PFSK-1 (cell line): ENCODE measurements at regions not wholly inside any gene's neighbourhood (a gene's known extent, or its start where the extent isn't known, plus 50 kb on each side); places are given as distances from the start of the nearest gene placed in this dataset.

ENCODE experiments used
- FOXP2 ChIP-seq: optimal IDR thresholded peaks from 2 replicates; pipeline ENCODE3; 2011; ENCODE audit warnings: borderline replicate concordance, control low read depth, inconsistent platforms; ENCODE audit not compliant: insufficient read depth; ENCODE audit errors: extremely low read length, extremely low read depth
- POLR2AphosphoS5 ChIP-seq: IDR thresholded peaks from 2 replicates; pipeline ENCODE4 v1.6.1; 2012; ENCODE audit warnings: low read depth, mild to moderate bottlenecking, control low read depth, low read length, moderate library complexity
- SIN3A ChIP-seq: IDR thresholded peaks from 2 replicates; pipeline ENCODE4 v1.6.1; 2012; ENCODE audit warnings: mild to moderate bottlenecking, low read length, moderate library complexity, borderline replicate concordance; ENCODE audit not compliant: insufficient read depth
- TAF1 ChIP-seq: IDR thresholded peaks from 2 replicates; pipeline ENCODE4 v1.6.1; 2012; ENCODE audit warnings: low read length, control low read depth, borderline replicate concordance; ENCODE audit not compliant: insufficient read depth
- TF ChIP-seq, protein P1 (sequence below), 2 experiments: IDR thresholded peaks; 2 replicates each; pipeline versions ENCODE4 v1.6.1 to v1.8.0; 2011 to 2012; ENCODE audit warnings: low read depth in 2 of 2, low read length in 2 of 2, control low read depth in 1 of 2, inconsistent platforms in 1 of 2, mild to moderate bottlenecking in 1 of 2, moderate library complexity in 1 of 2; ENCODE audit not compliant: insufficient read depth in 1 of 2

- no peak for TF ChIP-seq POLR2AphosphoS5
- no peak for TF ChIP-seq FOXP2
- TF ChIP-seq TAF1 = no peak
- TF ChIP-seq, protein P1, sequence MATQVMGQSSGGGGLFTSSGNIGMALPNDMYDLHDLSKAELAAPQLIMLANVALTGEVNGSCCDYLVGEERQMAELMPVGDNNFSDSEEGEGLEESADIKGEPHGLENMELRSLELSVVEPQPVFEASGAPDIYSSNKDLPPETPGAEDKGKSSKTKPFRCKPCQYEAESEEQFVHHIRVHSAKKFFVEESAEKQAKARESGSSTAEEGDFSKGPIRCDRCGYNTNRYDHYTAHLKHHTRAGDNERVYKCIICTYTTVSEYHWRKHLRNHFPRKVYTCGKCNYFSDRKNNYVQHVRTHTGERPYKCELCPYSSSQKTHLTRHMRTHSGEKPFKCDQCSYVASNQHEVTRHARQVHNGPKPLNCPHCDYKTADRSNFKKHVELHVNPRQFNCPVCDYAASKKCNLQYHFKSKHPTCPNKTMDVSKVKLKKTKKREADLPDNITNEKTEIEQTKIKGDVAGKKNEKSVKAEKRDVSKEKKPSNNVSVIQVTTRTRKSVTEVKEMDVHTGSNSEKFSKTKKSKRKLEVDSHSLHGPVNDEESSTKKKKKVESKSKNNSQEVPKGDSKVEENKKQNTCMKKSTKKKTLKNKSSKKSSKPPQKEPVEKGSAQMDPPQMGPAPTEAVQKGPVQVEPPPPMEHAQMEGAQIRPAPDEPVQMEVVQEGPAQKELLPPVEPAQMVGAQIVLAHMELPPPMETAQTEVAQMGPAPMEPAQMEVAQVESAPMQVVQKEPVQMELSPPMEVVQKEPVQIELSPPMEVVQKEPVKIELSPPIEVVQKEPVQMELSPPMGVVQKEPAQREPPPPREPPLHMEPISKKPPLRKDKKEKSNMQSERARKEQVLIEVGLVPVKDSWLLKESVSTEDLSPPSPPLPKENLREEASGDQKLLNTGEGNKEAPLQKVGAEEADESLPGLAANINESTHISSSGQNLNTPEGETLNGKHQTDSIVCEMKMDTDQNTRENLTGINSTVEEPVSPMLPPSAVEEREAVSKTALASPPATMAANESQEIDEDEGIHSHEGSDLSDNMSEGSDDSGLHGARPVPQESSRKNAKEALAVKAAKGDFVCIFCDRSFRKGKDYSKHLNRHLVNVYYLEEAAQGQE (IDR thresholded peaks at IDR 0.05; ENCODE audit: insufficient read depth in 1 of 2, low read depth in 2 of 2, low read length in 2 of 2) = no peak
- no peak for TF ChIP-seq SIN3A
These were observed 537.3 kb downstream of the SUCLA2 start for GRCh38 chr13:47463726-47464125.

DNA sequence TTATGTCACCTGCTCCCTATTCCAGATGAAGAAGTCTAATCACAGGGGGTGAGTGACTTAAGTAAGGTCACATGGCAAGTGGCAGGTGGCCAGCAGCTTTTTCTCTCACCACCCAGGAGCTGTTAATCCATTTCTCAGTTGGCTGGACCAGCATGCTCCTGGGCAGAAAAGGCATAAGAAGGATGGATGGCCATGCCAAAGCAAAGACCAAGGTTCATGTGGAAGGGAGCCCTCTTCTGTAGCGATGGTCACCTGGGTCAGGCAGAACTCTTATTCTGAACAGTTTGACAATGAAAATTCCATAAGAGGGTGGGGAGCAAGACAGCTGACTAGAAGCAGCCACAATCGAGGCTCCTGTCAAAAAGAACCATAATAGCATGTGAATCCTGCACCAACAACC is 538.1 kb downstream of the SUCLA2 start:
- no peak for TF ChIP-seq TAF1
- no peak for TF ChIP-seq SIN3A
- TF ChIP-seq FOXP2 = no peak
- no peak for TF ChIP-seq POLR2AphosphoS5

DNA sequence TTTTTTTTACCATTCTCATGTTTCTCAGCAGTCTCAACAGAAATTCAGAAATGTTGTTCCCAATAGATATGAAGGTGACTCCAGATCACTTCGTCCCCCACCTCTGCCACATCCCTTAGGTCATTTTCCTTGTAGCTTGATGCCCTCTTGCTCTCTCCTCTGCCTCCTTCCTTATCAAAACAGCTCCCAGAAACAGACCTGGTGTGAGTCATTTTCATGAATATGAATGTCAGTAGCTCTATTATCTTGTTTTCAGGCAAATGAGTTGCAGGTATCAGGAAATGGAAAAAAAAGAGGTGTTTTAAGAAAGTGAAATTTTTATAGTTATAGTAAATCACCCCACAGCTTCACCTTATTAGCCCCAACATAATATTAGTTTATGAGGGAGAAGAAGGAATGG is 539.3 kb downstream of the SUCLA2 start:
- TF ChIP-seq, protein P1 (IDR thresholded peaks at IDR 0.05; ENCODE audit: insufficient read depth in 1 of 2, low read depth in 2 of 2, low read length in 2 of 2) = no peak
- TF ChIP-seq SIN3A = no peak
- no peak for TF ChIP-seq TAF1
- no peak for TF ChIP-seq POLR2AphosphoS5
- TF ChIP-seq FOXP2 = no peak

DNA sequence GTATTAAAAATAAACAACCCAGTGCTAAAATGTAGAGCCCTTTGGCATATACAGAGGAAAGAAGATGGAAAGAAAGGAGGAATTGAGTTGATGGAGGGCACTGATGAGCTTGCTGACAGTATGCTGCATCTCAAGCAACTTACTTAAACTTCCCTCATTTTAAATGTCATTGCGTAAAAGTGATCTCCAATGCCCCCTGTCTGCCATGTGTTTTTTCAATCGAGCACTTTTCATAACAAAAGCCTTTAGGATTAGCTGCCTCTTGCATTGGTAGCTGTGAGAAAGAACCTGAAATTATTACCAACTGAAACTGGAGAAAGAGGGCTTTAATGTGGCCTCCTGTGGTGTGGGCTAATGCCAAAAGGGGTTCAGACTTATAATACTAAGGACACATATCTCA is 541.6 kb downstream of the SUCLA2 start:
- no peak for TF ChIP-seq TAF1
- no peak for TF ChIP-seq POLR2AphosphoS5
- no peak for TF ChIP-seq SIN3A
- no peak for TF ChIP-seq FOXP2
- TF ChIP-seq, protein P1 (IDR thresholded peaks at IDR 0.05; ENCODE audit: insufficient read depth in 1 of 2, low read depth in 2 of 2, low read length in 2 of 2) = no peak

GRCh38 chr13:47457626-47458025 is 543.4 kb downstream of the SUCLA2 start:
- TF ChIP-seq FOXP2 (no peak), TAF1 (no peak), POLR2AphosphoS5 (no peak), SIN3A (no peak)
- TF ChIP-seq, protein P1 (IDR thresholded peaks at IDR 0.05; ENCODE audit: insufficient read depth in 1 of 2, low read depth in 2 of 2, low read length in 2 of 2) = no peak
